ENCODE measurements at regions not wholly inside any gene's neighbourhood (a gene's known extent, or its start where the extent isn't known, plus 50 kb on each side); places are given as distances from the start of the nearest gene placed in this dataset.

GRCh38 chr1:95542936-95543335, 308.9 kb downstream of the RWDD3 start:
- no peak for TF ChIP-seq POLR2AphosphoS5 (IDR thresholded peaks at IDR 0.05)
- H3K27me3 ChIP-seq = no peaks in the 10 kb centered on the region
- no peaks in the 10 kb centered on the region for H3K9me3 ChIP-seq
- no peaks in the 10 kb centered on the region for H3K36me3 ChIP-seq
- H3K27ac ChIP-seq = no peak overlapping the region
- peaks cover 0 to 1% (median 0%) of the 10 kb centered on the region in 3 donors for H3K4me1 ChIP-seq
- 16 to 39% methylated on average over 2 of the region's 2 CpGs for WGBS, 2 donors (ENCODE audit: low coverage in 1 of 2)
- H3K4me3 ChIP-seq = no peak overlapping the region
- no peak for ATAC-seq

GRCh38 chr1:95547005-95547404, 313.0 kb downstream of the RWDD3 start:
- H3K36me3 ChIP-seq = no peaks in the 10 kb centered on the region
- no peaks in the 10 kb centered on the region for H3K4me1 ChIP-seq
- no peak overlapping the region for H3K27ac ChIP-seq
- WGBS, 2 donors (ENCODE audit: low coverage in 1 of 2) = 83 to 86% methylated on average over 2 of the region's 2 CpGs
- ATAC-seq = no peak
- H3K4me3 ChIP-seq = no peak overlapping the region
- TF ChIP-seq POLR2A (IDR thresholded peaks at IDR 0.05) = no peak
- no peak for TF ChIP-seq CTCF (IDR thresholded peaks at IDR 0.05)
- no peak for TF ChIP-seq POLR2AphosphoS5 (IDR thresholded peaks at IDR 0.05)
- no peak for TF ChIP-seq EP300 (IDR thresholded peaks at IDR 0.05)
- H3K9me3 ChIP-seq = no peaks in the 10 kb centered on the region
- no peaks in the 10 kb centered on the region for H3K27me3 ChIP-seq

GRCh38 chr1:95548211-95548610, 314.2 kb downstream of the RWDD3 start:
- no peaks in the 10 kb centered on the region for H3K9me3 ChIP-seq
- ATAC-seq = no peak
- H3K27ac ChIP-seq = no peak overlapping the region
- TF ChIP-seq EP300 (IDR thresholded peaks at IDR 0.05) = no peak
- no peak for TF ChIP-seq CTCF (IDR thresholded peaks at IDR 0.05)
- TF ChIP-seq POLR2A (IDR thresholded peaks at IDR 0.05) = no peak
- no peak for TF ChIP-seq POLR2AphosphoS5 (IDR thresholded peaks at IDR 0.05)
- WGBS, 2 donors (ENCODE audit: low coverage in 1 of 2) = 67% methylated on average over 1 of the region's 1 CpG; no CpG with 5 or more reads in 1 of the 2 donors
- H3K27me3 ChIP-seq = no peaks in the 10 kb centered on the region
- H3K36me3 ChIP-seq = no peaks in the 10 kb centered on the region
- H3K4me1 ChIP-seq = no peaks in the 10 kb centered on the region
- no peak overlapping the region for H3K4me3 ChIP-seq

- no peaks in the 10 kb centered on the region for H3K27me3 ChIP-seq
- no peaks in the 10 kb centered on the region for H3K4me1 ChIP-seq
- ATAC-seq = no peak
- H3K27ac ChIP-seq = no peak overlapping the region
- no peak overlapping the region for H3K4me3 ChIP-seq
- H3K36me3 ChIP-seq = no peaks in the 10 kb centered on the region
- TF ChIP-seq EP300 (IDR thresholded peaks at IDR 0.05) (no peak), POLR2AphosphoS5 (IDR thresholded peaks at IDR 0.05) (no peak), POLR2A (IDR thresholded peaks at IDR 0.05) (no peak)
- H3K9me3 ChIP-seq = peaks cover 0 to 2% (median 0%) of the 10 kb centered on the region in 3 donors
These were observed 317.2 kb downstream of the RWDD3 start for GRCh38 chr1:95551201-95551600.

- Histone ChIP-seq H3K27me3 (no peaks in the 10 kb centered on the region), H3K4me3 (no peak overlapping the region), H3K27ac (no peak overlapping the region), H3K4me1 (no peaks in the 10 kb centered on the region), H3K36me3 (no peaks in the 10 kb centered on the region), H3K9me3 (peaks cover 0 to 5% (median 0%) of the 10 kb centered on the region in 3 donors)
- no peak for ATAC-seq
- TF ChIP-seq CTCF (IDR thresholded peaks at IDR 0.05) (no peak), EP300 (IDR thresholded peaks at IDR 0.05) (no peak), POLR2A (IDR thresholded peaks at IDR 0.05) (no peak), POLR2AphosphoS5 (IDR thresholded peaks at IDR 0.05) (no peak)
- 78 to 90% methylated on average over 3 to 5 of the region's 5 CpGs for WGBS, 2 donors (ENCODE audit: low coverage in 1 of 2)
These were observed 319.6 kb downstream of the RWDD3 start for GRCh38 chr1:95553595-95553994.

- no peaks in the 10 kb centered on the region for H3K4me1 ChIP-seq
- WGBS, 2 donors (ENCODE audit: low coverage in 1 of 2) = 94 to 100% methylated on average over 1 to 2 of the region's 2 CpGs
- H3K27ac ChIP-seq = no peak overlapping the region
- no peak for ATAC-seq
- H3K4me3 ChIP-seq = no peak overlapping the region
- no peak for TF ChIP-seq CTCF (IDR thresholded peaks at IDR 0.05)
- no peak for TF ChIP-seq POLR2AphosphoS5 (IDR thresholded peaks at IDR 0.05)
- no peak for TF ChIP-seq POLR2A (IDR thresholded peaks at IDR 0.05)
- no peak for TF ChIP-seq EP300 (IDR thresholded peaks at IDR 0.05)
- H3K27me3 ChIP-seq = no peaks in the 10 kb centered on the region
- no peaks in the 10 kb centered on the region for H3K36me3 ChIP-seq
- H3K9me3 ChIP-seq = peaks cover 0 to 5% (median 0%) of the 10 kb centered on the region in 3 donors
These were observed 320.4 kb downstream of the RWDD3 start for GRCh38 chr1:95554408-95554807.
